ENCODE measurements at regions not wholly inside any gene's neighbourhood (a gene's known extent, or its start where the extent isn't known, plus 50 kb on each side); places are given as distances from the start of the nearest gene placed in this dataset.

DNA sequence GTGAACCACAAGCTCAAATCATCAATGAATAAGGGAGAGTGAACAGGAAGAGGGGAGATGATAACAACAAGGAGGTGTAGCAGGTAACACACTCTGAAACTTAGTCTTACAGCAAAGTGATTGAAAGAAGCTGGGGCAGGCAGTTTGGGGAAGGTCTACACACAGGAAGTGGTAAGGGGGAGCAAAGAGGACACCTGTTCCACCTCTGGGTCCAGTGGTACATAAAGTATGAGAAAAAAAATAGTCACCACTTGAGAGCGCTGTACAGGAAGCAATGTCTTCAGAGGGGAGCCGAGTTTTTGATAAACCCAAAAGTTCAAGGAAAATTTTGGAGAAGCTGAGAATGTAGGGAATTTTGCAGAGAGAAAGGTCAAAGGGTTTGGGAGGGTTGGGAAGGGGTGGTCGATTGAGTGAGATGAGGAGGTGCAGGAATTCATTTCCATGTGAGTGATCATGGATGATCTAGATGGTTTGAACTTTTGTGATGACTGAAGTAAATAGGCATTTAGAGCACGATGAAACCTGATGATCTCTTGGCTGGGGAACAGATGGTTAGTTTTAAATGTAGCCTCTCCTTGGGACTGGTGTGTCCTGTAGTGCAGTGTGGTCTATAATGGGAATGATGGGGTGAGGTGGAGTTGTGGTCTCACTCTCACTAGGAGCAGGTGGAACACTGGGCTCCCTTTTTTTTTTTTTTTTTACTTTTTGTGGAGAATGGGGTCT lies 142.0 kb downstream of the RBMX2 start:
- TF ChIP-seq TAF1 (IDR thresholded peaks at IDR 0.05; ENCODE audit: low read depth, low read length) (no peak), POLR2AphosphoS5 (IDR thresholded peaks at IDR 0.05; ENCODE audit: low read depth, low read length) (no peak), POLR2A (IDR thresholded peaks at IDR 0.05; ENCODE audit: low read depth, low read length) (no peak), SPI1 (IDR thresholded peaks at IDR 0.05; ENCODE audit: low read depth, low read length) (no peak)

Measured in GM12891 (cell line).